MM.1S (cell line): ENCODE measurements at regions not wholly inside any gene's neighbourhood (a gene's known extent, or its start where the extent isn't known, plus 50 kb on each side); places are given as distances from the start of the nearest gene placed in this dataset.

ENCODE experiments used
- EZH2 ChIP-seq: fragments of 300-600 bp; sonication (generic); optimal IDR thresholded peaks from 2 replicates; pipeline ENCODE3; 2017; ENCODE audit warnings: low read depth, mild to moderate bottlenecking, antibody characterized with exemption, low read length, mixed read lengths
- EZH2phosphoT487 ChIP-seq: fragments of 300-600 bp; sonication (generic); IDR thresholded peaks from 2 replicates; pipeline ENCODE4 v1.6.1; 2018; ENCODE audit warnings: antibody characterized with exemption, low read length
- TF ChIP-seq, protein P1 (sequence below): fragments of 300-600 bp; sonication (generic); IDR thresholded peaks from 2 replicates; pipeline ENCODE4 v1.5.1; 2016; ENCODE audit warnings: antibody characterized with exemption, low read length, mixed read lengths

DNA sequence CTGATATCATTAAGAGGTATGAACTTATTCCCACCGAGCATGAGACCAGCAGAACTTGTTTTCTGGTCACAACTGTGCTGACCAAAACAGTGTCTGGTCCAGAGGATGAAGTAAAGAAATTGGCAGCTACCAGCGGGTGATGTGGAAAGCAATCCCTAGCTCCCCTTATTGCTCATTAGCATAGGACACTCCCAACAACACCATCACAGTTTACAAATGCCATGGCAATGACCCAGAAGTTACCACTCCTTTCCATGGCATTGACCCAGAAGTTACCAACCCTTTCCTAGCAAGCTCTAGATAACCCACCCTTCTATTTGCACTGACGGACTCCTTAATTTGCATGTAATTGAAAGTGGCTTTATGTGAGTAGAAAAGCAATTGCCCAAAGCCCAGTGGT lies 1856.1 kb downstream of the OLFM4 start:
- TF ChIP-seq EZH2 (no peak), EZH2phosphoT487 (no peak)
- TF ChIP-seq, protein P1, sequence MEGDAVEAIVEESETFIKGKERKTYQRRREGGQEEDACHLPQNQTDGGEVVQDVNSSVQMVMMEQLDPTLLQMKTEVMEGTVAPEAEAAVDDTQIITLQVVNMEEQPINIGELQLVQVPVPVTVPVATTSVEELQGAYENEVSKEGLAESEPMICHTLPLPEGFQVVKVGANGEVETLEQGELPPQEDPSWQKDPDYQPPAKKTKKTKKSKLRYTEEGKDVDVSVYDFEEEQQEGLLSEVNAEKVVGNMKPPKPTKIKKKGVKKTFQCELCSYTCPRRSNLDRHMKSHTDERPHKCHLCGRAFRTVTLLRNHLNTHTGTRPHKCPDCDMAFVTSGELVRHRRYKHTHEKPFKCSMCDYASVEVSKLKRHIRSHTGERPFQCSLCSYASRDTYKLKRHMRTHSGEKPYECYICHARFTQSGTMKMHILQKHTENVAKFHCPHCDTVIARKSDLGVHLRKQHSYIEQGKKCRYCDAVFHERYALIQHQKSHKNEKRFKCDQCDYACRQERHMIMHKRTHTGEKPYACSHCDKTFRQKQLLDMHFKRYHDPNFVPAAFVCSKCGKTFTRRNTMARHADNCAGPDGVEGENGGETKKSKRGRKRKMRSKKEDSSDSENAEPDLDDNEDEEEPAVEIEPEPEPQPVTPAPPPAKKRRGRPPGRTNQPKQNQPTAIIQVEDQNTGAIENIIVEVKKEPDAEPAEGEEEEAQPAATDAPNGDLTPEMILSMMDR: no peak
